ENCODE measurements at regions not wholly inside any gene's neighbourhood (a gene's known extent, or its start where the extent isn't known, plus 50 kb on each side); places are given as distances from the start of the nearest gene placed in this dataset.

- DNase-seq (ENCODE audit: low spot score) = no peak
These were observed 300.5 kb downstream of the GRIN2B start for GRCh38 chr12:13680916-13681315.

- DNase-seq (ENCODE audit: low spot score) = no peak
These were observed 304.5 kb downstream of the GRIN2B start for GRCh38 chr12:13676880-13677279.

GRCh38 chr12:13670285-13670866 lies 311.0 kb downstream of the GRIN2B start:
- no peak for DNase-seq (ENCODE audit: low spot score)

GRCh38 chr12:13668880-13669279 lies 312.5 kb downstream of the GRIN2B start:
- no peak for DNase-seq (ENCODE audit: low spot score)

- no peak for DNase-seq (ENCODE audit: low spot score)
These were observed 314.6 kb downstream of the GRIN2B start for GRCh38 chr12:13666806-13667205.

- DNase-seq (ENCODE audit: low spot score) = peak; percentile 57
These were observed 320.2 kb downstream of the GRIN2B start for GRCh38 chr12:13661005-13661887.

- DNase-seq (ENCODE audit: low spot score) = no peak
These were observed 326.9 kb downstream of the GRIN2B start for GRCh38 chr12:13654456-13654855.

GRCh38 chr12:13652105-13652504 lies 329.3 kb downstream of the GRIN2B start:
- DNase-seq (ENCODE audit: low spot score) = no peak

- no peak for DNase-seq (ENCODE audit: low spot score)
These were observed 345.7 kb downstream of the GRIN2B start for GRCh38 chr12:13635709-13636108.

GRCh38 chr12:13631873-13632272 lies 349.5 kb downstream of the GRIN2B start:
- DNase-seq (ENCODE audit: low spot score) = no peak

- DNase-seq (ENCODE audit: low spot score) = no peak
These were observed 351.0 kb downstream of the GRIN2B start for GRCh38 chr12:13630354-13630753.

GRCh38 chr12:13628067-13628466 lies 353.3 kb downstream of the GRIN2B start:
- DNase-seq (ENCODE audit: low spot score) = no peak

GRCh38 chr12:13627536-13627935 lies 353.9 kb downstream of the GRIN2B start:
- no peak for DNase-seq (ENCODE audit: low spot score)

GRCh38 chr12:13613297-13613696 lies 368.1 kb downstream of the GRIN2B start:
- no peak for DNase-seq (ENCODE audit: low spot score)

- no peak for DNase-seq (ENCODE audit: low spot score)
These were observed 371.3 kb downstream of the GRIN2B start for GRCh38 chr12:13609894-13610679.

GRCh38 chr12:13606290-13606689 lies 375.1 kb downstream of the GRIN2B start:
- DNase-seq (ENCODE audit: low spot score) = no peak

GRCh38 chr12:13603953-13604352 lies 377.4 kb downstream of the GRIN2B start:
- no peak for DNase-seq (ENCODE audit: low spot score)

GRCh38 chr12:13602172-13602571 lies 379.2 kb downstream of the GRIN2B start:
- no peak for DNase-seq (ENCODE audit: low spot score)

- no peak for DNase-seq (ENCODE audit: low spot score)
These were observed 382.2 kb downstream of the GRIN2B start for GRCh38 chr12:13599176-13599575.

GRCh38 chr12:13597837-13598236 lies 383.6 kb downstream of the GRIN2B start:
- DNase-seq (ENCODE audit: low spot score) = no peak

- DNase-seq (ENCODE audit: low spot score) = no peak
These were observed 384.2 kb downstream of the GRIN2B start for GRCh38 chr12:13597166-13597565.

GRCh38 chr12:13596714-13597113 lies 384.7 kb downstream of the GRIN2B start:
- DNase-seq (ENCODE audit: low spot score) = no peak
